K562 (cell line): ENCODE measurements at regions not wholly inside any gene's neighbourhood (a gene's known extent, or its start where the extent isn't known, plus 50 kb on each side); places are given as distances from the start of the nearest gene placed in this dataset.

Experiments used
- ATAC-seq: fragments of 200-7000 bp; cut with Tn5 transposase; 3 replicates; pipeline ENCODE4 v1.9.1; 2020; ENCODE audit warnings: moderate library complexity
- BruUV-seq: library from RNA; stranded (reverse); fragments of 400-500 nt; replicated peaks from 2 replicates; lab custom pipeline; 2021; lab: Mats Ljungman, UMichigan
- CTCF ChIA-PET: fragments of 300-600 bp; formaldehyde crosslinking; extraction: SDS; loops from one replicate; lab custom pipeline; 2021; ENCODE audit warnings: low intra/inter-chr PET ratio; lab: Yijun Ruan, JAX
- POLR2A ChIA-PET: fragments of 300-600, 350-650 bp; sonication (Branson Sonifier 250); formaldehyde crosslinking; extraction: SDS; loops from one replicate; lab custom pipeline; 2021; ENCODE audit warnings: antibody characterized with exemption, inconsistent platforms; lab: Yijun Ruan, JAX
- DNase-seq, 4 experiments: peaks; one replicate each; pipeline versions ENCODE4 v3.0.0 to v3.0.0-alpha.2; 2011 to 2018; ENCODE audit warnings: low spot score in 3 of 4, mixed read lengths in 3 of 4; ENCODE audit errors: extremely low read depth in 1 of 4
- FAIRE-seq: peaks from 2 replicates; lab custom pipeline; 2011; peaks lifted over from hg19 to GRCh38; lab: Jason Lieb, UNC
- H2AFZ ChIP-seq: 2 replicates; pipeline ENCODE4 v1.6.0; 2011; ENCODE audit warnings: low read depth, low read length, control low read depth, inconsistent platforms
- H3K27ac ChIP-seq: fragments of 200-600 bp; 3 replicates; pipeline ENCODE4 v1.8.0; 2011; ENCODE audit warnings: low read depth, mild to moderate bottlenecking, control low read depth, inconsistent platforms, low read length, moderate library complexity, mixed read lengths; ENCODE audit errors: extremely low read depth
- H3K27me3 ChIP-seq, 2 experiments: fragments of 300-600 bp in 1 of 2; 2 replicates in 1 of 2; 3 replicates in 1 of 2; pipeline versions ENCODE4 v1.6.0 to v1.8.0; 2011; ENCODE audit warnings: inconsistent platforms in 2 of 2, low read length in 2 of 2, mild to moderate bottlenecking in 1 of 2, mixed read lengths in 1 of 2, moderate library complexity in 1 of 2; ENCODE audit not compliant: control insufficient read depth in 2 of 2, insufficient read depth in 2 of 2
- H3K36me3 ChIP-seq: fragments of 300-600 bp; 3 replicates; pipeline ENCODE4 v1.8.0; 2011; ENCODE audit warnings: mild to moderate bottlenecking, low read length, inconsistent platforms; ENCODE audit not compliant: control insufficient read depth, insufficient read depth
- H3K4me1 ChIP-seq, 2 experiments: fragments of 200-600 bp in 1 of 2; replicated peaks in 1 of 2; 2 replicates in 1 of 2; 3 replicates in 1 of 2; pipeline versions ENCODE4 v1.5.1 to v1.8.0; 2011; ENCODE audit warnings: inconsistent platforms in 2 of 2, low read length in 2 of 2, mild to moderate bottlenecking in 1 of 2, mixed read lengths in 1 of 2, moderate library complexity in 1 of 2; ENCODE audit not compliant: control insufficient read depth in 2 of 2, insufficient read depth in 2 of 2
- H3K4me2 ChIP-seq: 2 replicates; pipeline ENCODE4 v1.6.1; 2011; ENCODE audit warnings: low read length, control low read depth, inconsistent platforms, mixed read lengths; ENCODE audit not compliant: insufficient read depth
- H3K4me3 ChIP-seq: fragments of 200-600 bp; sonication (generic), shearing (Covaris generic); 2 replicates; pipeline ENCODE4 v1.5.1; 2016; ENCODE audit warnings: control low read depth, inconsistent platforms
- H3K79me2 ChIP-seq: fragments of 200-600 bp; 3 replicates; pipeline ENCODE4 v1.8.0; 2011; ENCODE audit warnings: low read length, inconsistent platforms; ENCODE audit not compliant: control insufficient read depth, insufficient read depth
- H3K9ac ChIP-seq, 2 experiments: 2 replicates each; pipeline versions ENCODE4 v1.6.0 to v1.6.1; 2011; ENCODE audit warnings: low read depth in 2 of 2, low read length in 2 of 2, control low read depth in 1 of 2, inconsistent platforms in 1 of 2, mild to moderate bottlenecking in 1 of 2, mixed read lengths in 1 of 2; ENCODE audit not compliant: insufficient read depth in 1 of 2
- H3K9me1 ChIP-seq: one replicate; pipeline ENCODE4 v1.6.0; 2011; ENCODE audit warnings: inconsistent platforms, mild to moderate bottlenecking, low read length, moderate library complexity; ENCODE audit not compliant: control insufficient read depth, insufficient read depth
- H3K9me3 ChIP-seq: replicated peaks from 2 replicates; pipeline ENCODE4 v1.5.1; 2011; ENCODE audit warnings: low read depth, low read length, inconsistent platforms; ENCODE audit not compliant: control insufficient read depth, insufficient read depth
- H4K20me1 ChIP-seq: replicated peaks from 2 replicates; pipeline ENCODE4 v1.6.1; 2011; ENCODE audit warnings: low read length, inconsistent platforms, mixed read lengths; ENCODE audit not compliant: control insufficient read depth, insufficient read depth
- BACH1 ChIP-seq: fragments of 200-800 bp; sonication (Bioruptor generic); IDR thresholded peaks from 2 replicates; pipeline ENCODE4 v1.6.1; 2016; ENCODE audit warnings: missing genetic modification characterization, missing compliant biosample characterization
- CHD2 ChIP-seq: IDR thresholded peaks from 2 replicates; pipeline ENCODE4 v1.6.1; 2011; ENCODE audit warnings: low read depth, low read length
- GTF2F1 ChIP-seq: IDR thresholded peaks from 2 replicates; pipeline ENCODE4 v1.6.1; 2011; ENCODE audit warnings: low read depth, low read length, improper control_type of control experiment
- HNRNPH1 ChIP-seq: fragments of 200-400 bp; formaldehyde crosslinking; optimal IDR thresholded peaks from 2 replicates; pipeline ENCODE3; 2017; ENCODE audit warnings: low read depth, mild to moderate bottlenecking, low read length, moderate library complexity
- U2AF2 ChIP-seq: fragments of 200-400 bp; formaldehyde crosslinking; optimal IDR thresholded peaks from 2 replicates; pipeline ENCODE3; 2017; ENCODE audit warnings: low read depth, mild to moderate bottlenecking, low read length
- ZKSCAN8 ChIP-seq: fragments of 200-800 bp; sonication (Bioruptor generic); IDR thresholded peaks from 2 replicates; pipeline ENCODE4 v1.6.1; 2016; ENCODE audit warnings: missing genetic modification characterization, missing compliant biosample characterization
- ZNF354B ChIP-seq: fragments of 250-450 bp; sonication (Bioruptor Pico); IDR thresholded peaks from 2 replicates; pipeline ENCODE4 v1.4.0; 2020
- ZNF384 ChIP-seq: IDR thresholded peaks from 2 replicates; pipeline ENCODE4 v1.6.1; 2012; ENCODE audit warnings: low read depth, low read length, improper control_type of control experiment
- ZNF717 ChIP-seq: fragments of 250-450 bp; sonication (Bioruptor Pico); IDR thresholded peaks from 2 replicates; pipeline ENCODE4 v1.5.0; 2021
- WGBS: fragments of 100-300 bp; shearing (Covaris generic); methylation state at CpG from one replicate; pipeline ENCODE4 v1.1.6; 2016; ENCODE audit warnings: low coverage, mixed read lengths; ENCODE audit not compliant: insufficient coverage; ENCODE audit errors: missing lambda C conversion rate; 5-methylcytosine and 5-hydroxymethylcytosine counted together
- in situ Hi-C: fragments of 300-500 bp; cut with MboI; formaldehyde crosslinking; loops from 4 replicates; pipeline ENCODE4 v1.15.0; 2018; ENCODE audit warnings: inconsistent platforms, mixed read lengths
- intact Hi-C: fragments of 100-400 bp; cut with micrococcal nuclease; formaldehyde crosslinking; loops from 2 replicates; pipeline ENCODE4 v1.14.2; 2022
- TF ChIP-seq, protein P1 (sequence below): sonication (generic); formaldehyde crosslinking; IDR thresholded peaks from 2 replicates; pipeline ENCODE4 v1.8.0; 2022; ENCODE audit warnings: mild to moderate bottlenecking, missing genetic modification reagents
- TF ChIP-seq, protein P2 (sequence below): fragments of 250-450 bp; sonication (Bioruptor Pico); IDR thresholded peaks from 2 replicates; pipeline ENCODE4 v1.6.1; 2021; ENCODE audit warnings: mild to moderate bottlenecking

DNA sequence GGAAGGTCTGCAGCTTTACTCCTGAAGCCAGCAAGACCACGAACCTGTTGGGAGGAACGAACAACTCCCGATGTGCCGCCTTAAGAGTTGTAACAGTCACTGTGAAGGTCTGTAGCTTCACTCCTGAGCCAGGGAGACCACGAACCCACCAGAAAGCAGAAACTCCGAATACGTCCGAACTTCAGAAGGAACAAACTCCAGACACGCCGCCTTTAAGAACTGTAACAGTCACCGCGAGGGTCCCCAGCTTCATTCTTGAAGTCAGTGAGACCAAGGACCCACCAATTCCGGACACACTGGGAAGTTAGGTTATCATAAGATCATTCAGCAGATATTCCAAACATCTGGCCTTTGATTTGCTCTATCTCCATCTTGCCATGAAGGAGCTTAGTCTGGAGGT lies 1623.0 kb downstream of the SLITRK1 start (continued):
- TF ChIP-seq ZNF384 (no peak), BACH1 (tag) (no peak)

DNA sequence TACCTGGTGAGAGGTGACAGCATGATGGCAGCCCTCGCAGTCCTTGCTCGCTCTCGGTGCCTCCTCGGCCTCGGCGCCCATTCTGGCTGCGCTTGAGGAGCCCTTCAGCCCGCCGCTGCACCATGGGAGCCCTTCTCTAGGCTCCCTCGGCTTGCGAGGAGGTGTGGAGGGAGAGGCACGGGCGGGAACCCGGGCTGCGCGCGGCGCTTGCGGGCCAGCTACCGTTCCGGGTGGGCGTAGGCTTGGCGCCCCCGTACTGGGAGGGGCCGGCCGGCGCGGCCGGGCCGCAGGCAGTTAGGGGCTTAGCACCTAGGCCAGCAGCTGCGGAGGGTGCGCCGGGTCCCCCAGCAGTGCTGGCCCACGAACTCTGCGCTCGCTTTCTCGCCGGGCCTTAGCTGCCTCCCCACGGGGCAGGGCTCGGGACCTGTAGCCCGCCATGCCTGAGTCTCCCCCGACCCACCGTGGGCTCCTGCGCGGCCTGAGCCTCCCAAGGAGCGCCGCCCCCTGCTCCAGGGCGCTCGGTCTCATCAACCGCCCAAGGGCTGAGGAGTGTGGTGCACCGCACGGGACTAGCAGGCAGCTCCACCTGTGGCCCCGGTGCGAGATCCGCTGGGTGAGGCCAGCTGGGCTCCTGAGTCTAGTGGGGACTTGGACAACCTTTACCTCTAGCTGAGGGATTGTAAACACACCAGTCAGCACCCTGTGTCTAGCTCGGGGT lies 1624.3 kb downstream of the SLITRK1 start:
- 12% methylated on average over 19 of the region's 56 CpGs for WGBS
- intact Hi-C loops: no loop called here
- Histone ChIP-seq H3K9me1 (no peaks in the 10 kb centered on the region), H3K27me3 (no peaks in the 10 kb centered on the region), H3K36me3 (no peaks in the 10 kb centered on the region), H2AFZ (no peak overlapping the region), H3K4me1 (no peaks in the 10 kb centered on the region), H3K9ac (no peak overlapping the region), H3K27ac (no peak overlapping the region), H3K9me3 (no peaks in the 10 kb centered on the region), H3K4me2 (no peak overlapping the region), H3K4me3 (no peak overlapping the region), H3K79me2 (no peaks in the 10 kb centered on the region), H4K20me1 (no peaks in the 10 kb centered on the region)
- ChIA-PET CTCF (no interaction called here), POLR2A (no interaction called here)
- in situ Hi-C loops: no loop called here
- no peak for DNase-seq
- FAIRE-seq: no peak
- ATAC-seq: no peak
- TF ChIP-seq U2AF2: no peak
- TF ChIP-seq, protein P1, sequence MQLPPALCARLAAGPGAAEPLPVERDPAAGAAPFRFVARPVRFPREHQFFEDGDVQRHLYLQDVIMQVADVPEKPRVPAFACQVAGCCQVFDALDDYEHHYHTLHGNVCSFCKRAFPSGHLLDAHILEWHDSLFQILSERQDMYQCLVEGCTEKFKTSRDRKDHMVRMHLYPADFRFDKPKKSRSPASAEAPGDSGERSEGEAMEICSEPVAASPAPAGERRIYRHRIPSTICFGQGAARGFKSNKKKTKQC: no peak
- TF ChIP-seq ZNF717 (CRISPR knock-in tag): no peak
- no peak for TF ChIP-seq CHD2
- no peak for TF ChIP-seq ZKSCAN8 (CRISPR knock-in tag)
- TF ChIP-seq, protein P2, sequence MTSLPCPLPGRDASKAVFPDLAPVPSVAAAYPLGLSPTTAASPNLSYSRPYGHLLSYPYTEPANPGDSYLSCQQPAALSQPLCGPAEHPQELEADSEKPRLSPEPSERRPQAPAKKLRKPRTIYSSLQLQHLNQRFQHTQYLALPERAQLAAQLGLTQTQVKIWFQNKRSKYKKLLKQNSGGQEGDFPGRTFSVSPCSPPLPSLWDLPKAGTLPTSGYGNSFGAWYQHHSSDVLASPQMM (CRISPR knock-in tag): no peak
- TF ChIP-seq ZNF354B: no peak
- no peak for TF ChIP-seq GTF2F1
- no peak for TF ChIP-seq HNRNPH1
- BruUV-seq: no TSS peak
